ENCODE measurements at regions not wholly inside any gene's neighbourhood (a gene's known extent, or its start where the extent isn't known, plus 50 kb on each side); places are given as distances from the start of the nearest gene placed in this dataset.
"Not testable (repeated sequence)": the region's sequence is repeated elsewhere in the genome, so short reads cannot be mapped to it uniquely, and the experiment has no call there.

DNA sequence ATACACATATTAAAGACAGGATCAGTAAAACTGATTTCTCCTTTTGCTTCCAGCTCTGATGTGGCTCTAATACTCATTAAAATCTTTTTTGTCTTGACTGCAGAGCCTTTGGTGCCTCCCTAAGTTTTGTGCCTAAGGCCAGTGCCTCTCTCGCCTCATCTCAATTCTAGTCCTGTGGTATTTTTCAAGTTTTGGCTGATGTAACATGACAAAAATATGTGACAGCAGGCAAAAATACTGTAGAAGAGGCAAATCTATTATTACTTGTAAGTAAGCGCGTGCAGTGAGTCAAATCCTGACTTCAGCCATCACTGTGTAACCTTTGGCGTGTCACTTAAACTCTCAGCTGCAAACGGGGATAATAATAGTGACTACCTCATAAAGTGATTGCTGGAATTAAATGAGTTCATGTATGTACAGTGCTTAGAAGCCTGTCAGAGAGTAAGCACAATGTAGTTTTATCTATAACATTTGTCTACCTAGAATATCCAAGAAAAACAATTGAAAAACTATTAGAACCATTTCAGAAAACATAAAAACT lies 74.0 kb downstream of the MAB21L3 start:
- no peak for DNase-seq (ENCODE audit: low read depth in 3 of 3)

DNA sequence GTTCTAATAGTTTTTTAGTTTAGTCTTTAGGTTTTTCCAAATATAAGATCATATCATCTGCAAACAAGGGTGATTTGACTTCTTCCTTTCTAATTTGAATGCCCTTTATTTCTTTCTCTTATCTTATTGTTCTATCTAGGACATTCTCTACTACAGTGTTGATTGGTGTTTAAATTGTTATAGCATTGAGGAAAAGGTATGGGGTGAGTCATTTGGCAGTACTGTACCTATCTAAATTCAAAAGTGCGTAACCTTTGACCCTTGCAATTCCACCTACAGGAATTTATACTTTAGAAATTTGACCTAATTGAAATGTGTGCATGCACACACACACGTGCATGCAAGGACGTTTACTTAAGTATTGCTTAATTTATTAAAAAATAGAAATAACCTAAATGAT lies 78.3 kb downstream of the MAB21L3 start:
- no peak for DNase-seq (ENCODE audit: low read depth in 3 of 3)

DNA sequence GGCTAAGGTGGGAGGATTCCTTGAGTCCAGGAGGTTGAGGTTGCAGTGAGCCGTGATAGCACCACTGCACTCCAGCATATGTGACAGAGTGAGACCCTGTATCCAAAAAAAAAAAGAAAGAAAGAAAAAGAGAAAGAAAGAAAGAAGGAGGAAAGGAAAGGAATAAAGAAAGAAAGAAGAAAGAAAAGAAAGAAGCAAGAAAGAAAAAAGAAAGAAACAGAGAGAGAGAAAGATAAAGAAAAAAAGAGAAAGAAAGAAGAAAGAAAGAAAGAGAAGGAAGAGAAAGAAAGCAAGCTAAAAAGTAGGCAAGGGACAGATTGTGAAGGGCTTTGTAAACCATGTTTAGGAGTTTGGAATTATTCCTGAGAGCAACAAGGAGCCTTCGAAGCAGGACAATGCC lies 80.1 kb downstream of the MAB21L3 start:
- no peak for DNase-seq (ENCODE audit: low read depth in 3 of 3)

DNA sequence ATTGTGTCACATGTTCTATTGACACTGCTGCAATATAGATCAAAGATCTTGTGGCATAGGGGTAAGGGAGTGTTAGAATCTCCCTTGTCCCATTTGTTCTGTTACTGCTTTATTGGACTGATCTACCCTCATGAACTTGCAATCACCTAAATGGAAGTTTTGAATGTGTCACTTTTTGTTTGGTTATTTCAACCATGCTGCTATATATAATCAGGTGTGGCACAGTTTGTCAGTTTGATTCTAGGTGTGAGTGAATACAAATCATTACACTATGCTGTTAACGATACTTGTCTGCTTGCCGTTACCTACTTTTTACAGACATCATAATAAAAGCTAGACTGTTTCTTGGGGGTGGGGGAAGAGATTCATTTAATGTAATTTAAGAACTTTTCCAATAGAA lies 82.6 kb downstream of the MAB21L3 start:
- DNase-seq (ENCODE audit: low read depth in 3 of 3): no peak

DNA sequence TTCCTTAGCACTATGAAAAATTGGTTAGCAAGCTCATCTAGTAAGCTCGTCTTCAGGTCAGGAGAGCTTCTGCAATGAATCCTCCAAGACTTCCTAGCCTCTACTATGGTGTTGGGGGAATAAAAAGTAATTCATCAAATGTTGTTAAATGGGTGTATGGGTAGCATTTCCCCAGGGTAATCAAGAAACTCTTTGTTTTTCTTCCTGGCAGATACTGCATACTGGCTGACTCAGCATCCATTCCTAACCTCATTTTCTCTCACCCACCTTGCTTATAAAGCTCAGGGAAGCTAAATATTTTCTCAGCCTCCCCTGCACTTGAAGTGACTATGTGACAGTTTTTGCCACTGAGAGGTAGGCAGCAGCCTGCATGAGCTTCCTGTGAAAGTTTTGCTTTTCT lies 83.4 kb downstream of the MAB21L3 start:
- DNase-seq (ENCODE audit: low read depth in 3 of 3): no peak

DNA sequence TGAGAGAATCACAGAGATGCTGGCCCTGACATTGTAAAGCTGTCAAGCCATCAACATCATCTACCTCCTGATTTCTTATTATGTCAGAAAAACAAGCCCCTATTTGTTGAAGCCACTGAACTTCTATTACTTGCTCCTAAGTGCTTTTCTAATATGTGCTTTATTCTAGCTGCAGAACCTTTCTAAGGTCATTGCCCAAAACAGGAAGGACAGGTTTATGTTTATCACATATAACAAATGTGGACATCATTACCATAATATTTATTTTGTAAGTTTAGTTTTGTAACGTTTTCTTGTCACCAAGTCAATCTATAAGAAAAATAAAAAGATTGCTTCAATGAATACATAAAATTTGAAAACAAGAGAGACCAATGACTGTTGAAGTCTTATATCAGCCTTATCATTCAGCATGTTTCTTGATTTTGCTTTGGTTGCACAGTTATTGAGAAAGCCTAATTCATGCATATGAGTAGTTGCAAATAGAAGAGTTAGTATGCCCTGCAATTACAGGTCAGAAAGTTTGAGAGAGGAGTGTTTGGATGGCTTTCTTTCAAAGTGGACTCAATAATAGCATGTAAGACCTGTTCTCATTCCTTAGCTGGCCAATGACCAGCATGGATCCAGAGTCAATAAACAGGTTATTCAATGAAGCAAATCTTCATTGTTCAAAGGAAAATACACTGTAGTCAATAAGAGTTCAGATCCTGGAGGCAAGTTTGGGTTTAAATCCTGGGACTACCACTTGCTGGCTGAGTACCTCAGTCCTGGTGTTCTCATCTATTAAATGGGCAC lies 84.1 kb downstream of the MAB21L3 start:
- DNase-seq (ENCODE audit: low read depth in 3 of 3): no peak

DNA sequence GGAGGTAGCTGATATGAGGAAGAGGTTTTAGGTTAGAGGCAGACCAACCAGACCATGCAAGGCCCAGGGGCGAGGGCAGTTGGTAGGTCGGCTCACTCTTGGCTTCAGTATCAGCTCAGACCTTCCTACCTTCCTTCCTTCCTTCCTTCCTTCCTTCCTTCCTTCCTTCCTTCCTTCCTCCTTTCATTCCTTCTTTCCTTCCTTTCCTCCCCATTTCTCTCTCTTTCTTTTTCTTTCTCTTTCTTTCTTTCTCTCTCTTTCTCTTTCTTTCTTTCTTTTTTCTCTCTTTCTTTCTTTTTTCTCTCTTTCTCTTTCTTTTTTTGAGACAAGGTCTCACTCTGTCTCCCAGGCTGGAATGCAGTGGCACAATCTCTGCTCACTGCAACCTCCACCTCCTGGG lies 89.1 kb downstream of the MAB21L3 start:
- not testable (repeated sequence) for DNase-seq (ENCODE audit: low read depth in 3 of 3)

DNA sequence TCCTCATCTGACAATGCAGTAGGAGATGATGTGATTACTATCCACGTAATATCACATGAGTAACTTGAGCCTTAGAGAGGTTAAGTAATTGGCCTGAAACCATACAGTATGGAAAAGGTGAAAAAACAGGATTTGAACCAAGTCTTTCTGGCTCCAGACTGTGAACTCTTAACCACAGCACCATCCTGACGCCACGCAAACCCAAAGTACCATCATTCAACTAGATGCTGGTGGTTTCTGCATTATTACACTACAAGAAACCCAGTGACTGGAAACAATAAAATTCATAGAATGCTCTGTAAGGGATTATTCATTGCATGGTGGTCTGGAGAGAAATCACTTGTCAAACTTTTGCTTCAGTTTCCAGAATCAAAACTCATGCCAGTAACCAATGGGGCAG lies 90.7 kb downstream of the MAB21L3 start:
- no peak for DNase-seq (ENCODE audit: low read depth in 3 of 3)

DNA sequence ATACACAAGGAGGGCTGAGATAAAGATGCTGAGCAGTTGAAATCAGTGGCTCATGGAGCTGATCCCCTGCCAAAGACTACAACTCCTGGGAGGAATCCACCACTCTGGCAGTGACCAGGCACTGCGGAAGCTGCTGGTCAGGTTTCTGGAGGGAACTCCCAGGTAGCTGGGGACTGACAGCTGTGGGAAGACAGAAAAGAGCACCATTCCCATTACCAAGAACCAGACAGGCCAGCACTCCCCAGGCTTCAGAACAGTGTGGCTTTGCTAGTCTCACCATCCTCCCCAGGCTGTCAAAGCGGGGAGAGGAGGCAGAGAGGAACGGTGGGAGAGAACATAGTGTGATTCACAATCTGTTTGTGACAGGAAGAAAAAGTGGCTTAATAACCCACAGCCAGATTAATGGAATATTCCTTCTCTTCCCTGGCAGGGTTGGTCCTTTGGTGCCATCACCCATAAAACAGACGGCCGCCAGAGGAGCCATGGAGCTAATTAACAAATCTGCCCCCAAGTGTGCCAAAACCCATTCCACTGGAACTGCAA lies 92.1 kb downstream of the MAB21L3 start:
- no peak for DNase-seq (ENCODE audit: low read depth in 3 of 3)

DNA sequence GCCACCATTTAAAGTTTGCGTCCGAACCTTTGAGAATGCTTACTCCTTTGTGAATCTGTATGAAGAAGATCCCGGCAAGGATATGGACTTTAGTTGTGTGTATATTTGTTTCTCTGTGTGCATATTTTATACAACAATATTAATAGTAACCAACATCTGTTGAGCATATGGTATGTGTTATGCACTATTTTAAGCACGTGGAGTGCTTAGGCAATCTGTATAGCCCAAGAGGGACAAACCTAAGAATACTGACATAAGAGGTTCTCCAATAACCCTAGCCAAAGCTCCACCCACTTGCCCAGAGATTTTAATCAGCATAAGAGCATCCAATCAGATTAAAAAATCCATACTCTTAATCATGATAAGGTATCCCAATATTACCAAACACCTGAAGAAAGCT lies 92.7 kb downstream of the MAB21L3 start:
- no peak for DNase-seq (ENCODE audit: low read depth in 3 of 3)

DNA sequence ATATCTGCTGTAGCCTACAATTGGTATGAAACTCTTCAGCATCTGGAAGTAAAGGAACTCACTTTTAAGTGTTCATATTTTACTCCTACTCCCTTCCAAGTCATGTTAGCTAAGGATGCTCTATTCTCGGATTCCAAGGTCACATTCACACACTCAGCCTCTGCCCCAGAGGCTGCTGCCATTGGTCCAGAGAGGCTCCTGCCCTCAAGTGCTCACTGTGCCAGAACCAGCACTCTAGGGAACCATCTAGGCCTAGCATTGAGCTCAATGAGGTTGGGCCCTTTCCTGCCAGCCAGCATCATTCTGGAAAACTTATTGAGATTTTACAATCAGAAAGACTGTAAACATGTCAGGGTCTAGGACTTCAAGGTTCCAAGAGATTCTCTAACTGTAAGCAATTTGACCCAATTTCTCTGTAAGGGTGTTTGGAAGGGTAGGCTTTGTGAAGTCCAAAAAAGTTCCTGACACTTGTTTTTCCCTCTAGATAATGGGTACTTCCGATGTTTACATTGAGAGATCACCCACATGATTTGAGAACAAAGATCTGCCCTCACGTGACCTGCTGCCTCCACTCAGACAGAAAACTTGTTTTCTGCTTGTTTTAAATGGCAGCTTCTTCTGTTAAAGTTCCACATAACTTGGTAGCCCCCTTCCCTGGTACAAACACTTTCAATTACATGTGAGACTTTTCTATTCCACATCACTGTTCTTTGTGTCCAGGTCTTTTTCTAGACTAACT lies 94.9 kb downstream of the MAB21L3 start:
- DNase-seq (ENCODE audit: low read depth in 3 of 3): no peak

DNA sequence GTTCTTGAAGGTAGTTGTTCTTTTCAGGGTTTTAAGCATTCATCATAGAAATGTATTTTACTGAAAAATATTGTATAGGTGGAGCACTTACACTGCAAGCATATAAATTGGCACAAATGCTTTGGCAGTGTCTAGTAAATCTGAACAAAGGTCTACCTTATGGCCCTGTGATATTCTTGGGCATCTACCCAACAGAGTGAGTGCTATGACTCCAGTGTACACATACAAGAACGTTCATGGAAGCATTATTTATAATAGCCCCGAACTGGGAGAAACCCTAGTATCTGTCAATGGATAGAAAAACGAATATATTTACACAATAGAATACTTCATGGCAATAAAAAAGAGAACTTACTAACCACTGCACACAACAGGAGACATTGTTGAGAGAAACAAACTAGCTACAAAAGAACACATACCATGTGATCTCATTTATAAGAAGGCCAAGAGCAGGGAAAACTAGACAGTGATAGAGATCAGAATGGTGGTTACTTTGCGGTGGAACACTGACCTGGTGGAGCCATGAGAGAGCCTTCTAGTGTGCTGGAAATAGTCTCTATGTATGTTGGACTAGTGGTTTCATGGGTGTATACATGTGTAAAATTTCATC lies 96.0 kb downstream of the MAB21L3 start:
- DNase-seq (ENCODE audit: low read depth in 3 of 3): no peak

DNA sequence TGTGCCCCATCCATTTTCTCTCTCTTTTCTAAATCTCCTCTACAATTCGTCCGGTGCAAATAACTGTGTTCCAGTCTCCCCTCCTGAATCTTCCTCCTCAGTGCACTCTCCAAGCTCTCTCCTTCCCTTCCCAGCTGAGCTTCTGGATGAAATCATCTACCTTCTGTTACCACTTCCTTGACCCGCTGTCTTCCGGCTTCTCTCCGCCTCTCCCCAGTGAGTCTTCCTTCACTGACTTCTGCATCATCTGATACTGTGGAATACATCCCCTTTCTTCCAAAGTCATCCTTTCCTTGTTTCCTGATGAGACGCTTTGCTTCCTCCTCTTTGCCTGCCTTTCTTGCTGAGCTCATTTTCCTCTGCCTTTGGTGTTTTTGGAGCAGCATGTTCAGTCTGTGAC lies 96.9 kb downstream of the MAB21L3 start:
- no peak for DNase-seq (ENCODE audit: low read depth in 3 of 3)

DNA sequence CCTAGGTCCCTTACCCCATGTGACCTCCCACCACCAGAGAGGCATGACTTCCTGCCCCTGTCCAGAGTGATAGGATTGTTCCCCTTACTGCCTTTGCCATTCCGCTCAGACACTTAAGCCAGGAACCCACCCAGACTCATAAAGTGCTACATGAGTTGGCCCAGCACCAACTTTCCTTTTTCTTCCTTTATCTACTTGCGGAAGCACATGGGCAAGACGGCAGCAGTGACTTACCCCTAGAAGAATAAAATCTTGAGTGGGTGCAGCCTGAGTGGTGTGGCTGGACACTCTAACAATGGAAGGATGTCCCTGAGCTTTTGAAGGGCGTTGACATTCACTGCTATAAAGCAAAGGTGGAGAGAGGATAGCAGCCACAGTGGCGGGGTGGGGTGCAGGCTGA lies 100.1 kb downstream of the MAB21L3 start:
- DNase-seq (ENCODE audit: low read depth in 3 of 3): no peak

DNA sequence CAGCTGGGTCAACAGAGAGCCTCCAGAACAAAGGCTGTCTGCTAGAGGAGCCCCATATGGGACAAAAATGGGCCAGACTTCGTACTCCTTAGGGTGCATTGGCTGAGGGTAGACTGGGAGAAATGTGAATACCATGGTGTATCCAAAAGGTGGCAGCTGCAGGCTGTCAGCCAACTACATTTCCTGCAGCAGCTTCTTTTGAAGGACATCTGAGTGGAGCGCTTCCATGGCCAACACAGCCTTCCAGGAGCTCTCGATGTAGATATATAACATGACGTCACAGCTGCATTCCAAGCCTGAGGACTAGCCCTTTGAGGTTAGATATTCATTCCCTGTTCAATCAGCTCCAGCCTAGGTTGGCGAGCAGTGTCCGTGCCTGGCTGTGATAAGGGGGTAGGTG lies 107.7 kb downstream of the MAB21L3 start:
- DNase-seq (ENCODE audit: low read depth in 3 of 3): no peak

DNA sequence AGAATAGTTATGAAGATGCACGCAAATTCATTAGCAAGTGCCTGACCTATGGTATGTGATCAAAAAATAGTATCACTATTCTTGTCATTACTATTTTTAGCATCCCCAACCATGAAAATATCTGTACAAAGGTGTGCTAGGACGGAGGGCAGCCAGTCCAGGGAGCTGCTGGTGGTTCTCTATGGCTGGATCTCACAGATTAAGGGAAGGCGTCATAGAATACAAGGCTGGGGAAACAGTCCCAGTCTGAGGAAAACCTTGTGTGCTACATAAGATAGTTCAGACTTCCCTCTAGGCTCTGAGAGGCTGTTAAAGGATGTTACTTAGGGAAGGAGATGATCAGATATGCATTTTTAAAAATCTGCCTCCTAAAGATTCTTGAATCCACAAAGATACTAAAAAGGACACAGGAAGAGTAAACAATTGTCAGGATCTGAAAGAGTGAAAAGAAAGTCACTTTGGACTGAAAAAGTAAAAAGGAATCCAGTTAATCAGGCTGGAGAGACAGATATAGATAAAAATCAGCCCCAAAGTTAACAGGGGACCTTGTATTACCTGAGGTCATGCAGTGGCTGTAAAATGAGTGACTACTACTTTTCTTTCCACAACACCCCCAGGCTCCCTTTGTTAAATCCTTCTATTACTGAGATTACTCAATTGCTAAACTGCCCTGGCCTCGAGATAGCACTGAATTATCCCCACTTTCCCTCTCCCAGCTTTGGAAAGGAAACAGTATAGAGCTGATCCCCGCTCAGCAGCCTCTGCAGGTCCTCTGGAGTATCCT lies 108.6 kb downstream of the MAB21L3 start:
- DNase-seq (ENCODE audit: low read depth in 3 of 3): no peak

DNA sequence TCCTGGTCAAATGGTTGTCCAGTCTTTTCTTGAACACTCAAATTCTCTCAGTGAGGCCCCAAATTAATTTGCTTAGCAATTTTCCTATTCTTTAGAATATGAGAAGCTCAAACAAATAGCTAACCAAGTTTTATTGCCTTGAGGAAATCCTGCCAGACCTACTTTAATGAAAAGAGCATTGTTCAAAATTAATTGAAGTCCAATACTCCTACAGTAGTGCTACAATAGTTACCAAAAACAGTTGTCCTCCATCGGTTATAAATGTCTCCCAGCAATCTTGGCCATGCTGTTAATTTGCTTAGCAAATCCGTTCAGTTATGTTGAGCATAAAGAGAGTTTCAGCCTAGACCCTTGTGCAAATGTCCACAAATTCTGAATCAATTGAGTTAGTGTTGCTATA lies 112.9 kb downstream of the MAB21L3 start:
- no peak for DNase-seq (ENCODE audit: low read depth in 3 of 3)

DNA sequence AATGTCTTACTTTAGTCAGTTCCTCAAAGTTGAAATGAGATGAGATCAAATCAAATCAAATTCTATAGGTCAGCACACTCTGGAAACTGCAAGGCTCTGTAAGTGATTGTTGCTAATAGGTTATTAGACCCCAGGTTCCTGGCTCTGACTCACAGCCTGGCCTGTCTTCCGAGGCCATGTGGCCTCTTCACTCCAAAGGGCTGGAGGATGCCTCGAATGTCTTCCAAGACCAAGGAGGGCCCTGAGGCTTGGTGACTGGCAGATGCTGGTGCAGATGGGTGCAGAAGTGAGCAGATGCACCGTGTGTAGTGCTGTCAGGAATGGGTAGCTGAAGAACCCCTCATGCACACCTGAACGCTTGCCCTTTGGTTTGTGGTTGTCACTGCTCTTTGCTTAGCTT lies 113.4 kb downstream of the MAB21L3 start:
- no peak for DNase-seq (ENCODE audit: low read depth in 3 of 3)

DNA sequence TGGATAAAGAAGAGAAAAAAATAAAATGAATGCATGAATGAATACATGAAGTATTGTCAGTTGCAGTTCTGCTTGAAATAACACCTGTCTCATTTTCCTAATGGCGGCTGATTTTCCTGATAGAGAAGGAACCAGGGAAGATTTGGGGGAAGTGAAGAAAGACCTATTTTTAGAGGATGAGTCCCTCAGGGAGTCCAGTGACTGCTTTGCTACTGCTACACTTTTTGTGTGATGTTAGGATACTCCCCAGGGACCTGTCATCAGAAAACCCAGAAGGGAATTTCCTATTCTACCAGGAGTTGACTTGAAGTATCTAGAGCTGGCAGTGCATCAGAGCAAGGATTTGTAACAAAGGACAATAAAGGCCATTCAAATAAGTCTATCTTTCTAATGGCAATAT lies 114.8 kb downstream of the MAB21L3 start:
- DNase-seq (ENCODE audit: low read depth in 3 of 3): no peak

DNA sequence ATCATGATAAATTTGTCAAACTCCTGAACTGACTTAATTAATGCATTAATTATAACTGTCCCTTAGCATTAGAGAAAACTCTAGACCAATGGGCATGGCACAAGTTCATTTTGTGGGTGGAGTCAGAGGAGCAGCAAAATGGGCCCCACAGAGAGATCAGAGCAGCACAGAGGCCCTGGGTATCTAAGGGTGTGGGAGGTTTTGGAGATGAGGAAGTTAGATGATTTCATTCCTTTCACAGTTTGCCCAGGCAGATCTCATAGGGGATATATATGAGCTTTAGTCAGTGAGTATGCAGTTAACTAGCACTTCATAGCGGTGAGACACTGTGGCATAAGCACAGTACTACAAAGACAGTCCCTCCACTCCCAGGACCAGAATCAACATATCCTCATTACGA lies 117.3 kb downstream of the MAB21L3 start:
- no peak for DNase-seq (ENCODE audit: low read depth in 3 of 3)

DNA sequence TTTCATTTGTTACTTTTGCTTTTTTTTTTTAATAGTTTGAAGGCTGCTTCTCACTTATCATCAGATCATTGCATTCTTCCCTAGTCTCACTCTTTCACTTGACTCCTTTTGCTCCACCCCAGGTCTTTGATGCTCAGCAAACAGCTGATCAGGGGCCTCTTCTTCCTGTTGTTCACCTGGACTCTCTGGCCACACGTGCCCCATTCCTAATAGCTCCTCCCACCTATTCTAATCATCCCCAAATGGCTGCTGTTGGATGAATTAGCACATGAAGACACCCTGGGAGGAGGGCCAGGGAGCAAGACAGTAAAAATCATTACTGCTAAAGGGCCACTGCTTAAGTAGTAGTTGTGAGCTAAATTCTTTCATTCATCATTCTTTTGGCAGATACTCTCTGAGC lies 119.5 kb downstream of the MAB21L3 start:
- no peak for DNase-seq (ENCODE audit: low read depth in 3 of 3)

DNA sequence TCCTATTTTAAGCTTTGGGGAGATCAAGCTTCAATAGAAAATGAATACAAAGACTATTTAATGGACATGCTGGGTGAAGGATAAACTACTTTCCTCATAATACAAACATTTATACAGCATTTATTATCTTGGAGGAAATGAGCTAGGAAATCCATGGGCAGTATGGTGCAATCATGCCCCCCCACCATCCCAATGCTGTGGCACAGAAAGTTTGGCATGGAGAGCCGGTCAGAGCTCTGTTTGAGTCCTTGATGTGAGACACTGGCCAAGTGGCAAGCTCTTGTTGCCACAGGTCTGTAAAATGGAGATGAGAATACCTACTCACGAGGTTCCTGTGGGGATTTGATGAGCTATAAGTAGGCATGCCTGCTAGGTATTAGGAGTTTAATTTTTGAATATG lies 120.6 kb downstream of the MAB21L3 start:
- DNase-seq (ENCODE audit: low read depth in 3 of 3): no peak
